WTC11 (cell line): ENCODE measurements at regions not wholly inside any gene's neighbourhood (a gene's known extent, or its start where the extent isn't known, plus 50 kb on each side); places are given as distances from the start of the nearest gene placed in this dataset.

ENCODE experiments used
- ATAC-seq: fragments of 200-7000 bp; cut with Tn5 transposase; 2 replicates; pipeline ENCODE4 v1.10.0; 2021; ENCODE audit warnings: mild to moderate bottlenecking, moderate library complexity
- CTCF ChIA-PET: fragments of 300-600 bp; sonication (Branson Sonifier 250); formaldehyde crosslinking; loops from one replicate; lab custom pipeline; 2021; ENCODE audit warnings: antibody characterized with exemption; lab: Charles Lee
- POLR2A ChIA-PET: fragments of 350-600 bp; sonication (Branson Sonifier 250); formaldehyde crosslinking; loops from one replicate; lab custom pipeline; 2021; ENCODE audit warnings: antibody characterized with exemption; lab: Charles Lee
- DNase-seq: peaks from one replicate; pipeline ENCODE4 v3.0.0; 2021; ENCODE audit warnings: low spot score
- H3K27ac Mint-ChIP-seq: 2 replicates; pipeline ENCODE4 v1.8.0; 2021; ENCODE audit warnings: mixed read lengths
- H3K27me3 Mint-ChIP-seq: 2 replicates; pipeline ENCODE4 v1.8.0; 2021; ENCODE audit warnings: low read depth, mild to moderate bottlenecking, moderate library complexity, mixed read lengths
- H3K36me3 Mint-ChIP-seq: 2 replicates; pipeline ENCODE4 v1.8.0; 2021; ENCODE audit warnings: mixed read lengths
- H3K4me1 Mint-ChIP-seq: 2 replicates; pipeline ENCODE4 v1.8.0; 2022; ENCODE audit warnings: mixed read lengths
- H3K4me3 Mint-ChIP-seq: 2 replicates; pipeline ENCODE4 v1.8.0; 2021; ENCODE audit warnings: mild to moderate bottlenecking, moderate library complexity, mixed read lengths
- H3K9me3 Mint-ChIP-seq: 2 replicates; pipeline ENCODE4 v1.8.0; 2021; ENCODE audit warnings: mixed read lengths
- AR ChIP-seq: fragments of 250-450 bp; sonication (Bioruptor Pico); IDR thresholded peaks from 2 replicates; pipeline ENCODE4 v1.9.0; 2021; ENCODE audit warnings: mild to moderate bottlenecking
- CBFB ChIP-seq: sonication (generic); formaldehyde crosslinking; IDR thresholded peaks from 2 replicates; pipeline ENCODE4 v1.8.1; 2022; ENCODE audit warnings: mild to moderate bottlenecking, low read depth, missing genetic modification reagents
- E2F4 ChIP-seq: sonication (generic); formaldehyde crosslinking; IDR thresholded peaks from 2 replicates; pipeline ENCODE4 v1.8.1; 2022; ENCODE audit warnings: low read depth, mild to moderate bottlenecking, moderate library complexity, missing genetic modification reagents, borderline replicate concordance
- ELF4 ChIP-seq: sonication (generic); formaldehyde crosslinking; IDR thresholded peaks from 2 replicates; pipeline ENCODE4 v1.8.1; 2022; ENCODE audit warnings: low read depth, mild to moderate bottlenecking, moderate library complexity, missing genetic modification reagents
- EMX1 ChIP-seq: fragments of 250-450 bp; sonication (Bioruptor Pico); IDR thresholded peaks from 2 replicates; pipeline ENCODE4 v1.8.0; 2021; ENCODE audit warnings: mild to moderate bottlenecking
- FOXP1 ChIP-seq: sonication (generic); formaldehyde crosslinking; IDR thresholded peaks from 2 replicates; pipeline ENCODE4 v1.8.0; 2022; ENCODE audit warnings: missing genetic modification reagents, mild to moderate bottlenecking, moderate library complexity, borderline replicate concordance
- JUN ChIP-seq: sonication (generic); formaldehyde crosslinking; IDR thresholded peaks from 2 replicates; pipeline ENCODE4 v1.8.0; 2023; ENCODE audit warnings: mild to moderate bottlenecking, missing genetic modification reagents
- MLX ChIP-seq: sonication (generic); formaldehyde crosslinking; IDR thresholded peaks from 2 replicates; pipeline ENCODE4 v1.8.1; 2023; ENCODE audit warnings: mild to moderate bottlenecking, missing genetic modification reagents, moderate library complexity
- MYBL2 ChIP-seq: sonication (generic); formaldehyde crosslinking; IDR thresholded peaks from 2 replicates; pipeline ENCODE4 v1.8.1; 2023; ENCODE audit warnings: mild to moderate bottlenecking, moderate library complexity, missing genetic modification reagents
- NR1H2 ChIP-seq: sonication (generic); formaldehyde crosslinking; IDR thresholded peaks from 2 replicates; pipeline ENCODE4 v1.9.0; 2021; ENCODE audit warnings: mild to moderate bottlenecking, moderate library complexity, missing genetic modification reagents
- PREB ChIP-seq: sonication (generic); formaldehyde crosslinking; IDR thresholded peaks from 2 replicates; pipeline ENCODE4 v1.8.1; 2022; ENCODE audit warnings: mild to moderate bottlenecking, missing genetic modification reagents, moderate library complexity, borderline replicate concordance
- RORB ChIP-seq: fragments of 250-450 bp; sonication (Bioruptor Pico); IDR thresholded peaks from 2 replicates; pipeline ENCODE4 v1.9.0; 2021; ENCODE audit warnings: mild to moderate bottlenecking
- SMAD3 ChIP-seq: sonication (generic); formaldehyde crosslinking; IDR thresholded peaks from 2 replicates; pipeline ENCODE4 v1.8.0; 2022; ENCODE audit warnings: missing genetic modification reagents, mild to moderate bottlenecking, borderline replicate concordance
- SP1 ChIP-seq: sonication (generic); formaldehyde crosslinking; conservative IDR thresholded peaks from 2 replicates; pipeline ENCODE4 v1.8.1; 2022; ENCODE audit warnings: missing genetic modification reagents
- TCF7 ChIP-seq: sonication (generic); formaldehyde crosslinking; IDR thresholded peaks from 2 replicates; pipeline ENCODE4 v1.8.0; 2022; ENCODE audit warnings: mild to moderate bottlenecking, low read depth, missing genetic modification reagents, moderate library complexity
- TP53 ChIP-seq: sonication (generic); formaldehyde crosslinking; IDR thresholded peaks from 2 replicates; pipeline ENCODE4 v1.8.1; 2023; ENCODE audit warnings: mild to moderate bottlenecking, missing genetic modification reagents
- ZBTB21 ChIP-seq: sonication (generic); formaldehyde crosslinking; IDR thresholded peaks from 2 replicates; pipeline ENCODE4 v1.8.1; 2023; ENCODE audit warnings: mild to moderate bottlenecking, missing genetic modification reagents, borderline replicate concordance
- ZBTB43 ChIP-seq: sonication (generic); formaldehyde crosslinking; IDR thresholded peaks from 2 replicates; pipeline ENCODE4 v1.8.1; 2023; ENCODE audit warnings: mild to moderate bottlenecking, missing genetic modification reagents
- ZNF121 ChIP-seq: sonication (generic); formaldehyde crosslinking; IDR thresholded peaks from 2 replicates; pipeline ENCODE4 v1.8.0; 2023; ENCODE audit warnings: missing genetic modification reagents
- ZNF423 ChIP-seq: fragments of 250-450 bp; sonication (Bioruptor Pico); IDR thresholded peaks from 2 replicates; pipeline ENCODE4 v2.1.2; 2022; ENCODE audit warnings: mild to moderate bottlenecking, moderate library complexity

GRCh38 chr11:92819830-92820229 is 149.6 kb upstream of the MTNR1B start:
- TF ChIP-seq NR1H2 (CRISPR knock-in tag) = no peak
- TF ChIP-seq ZBTB43 = no peak
- TF ChIP-seq RORB (CRISPR knock-in tag) = no peak
- TF ChIP-seq ZNF423 (CRISPR knock-in tag) = no peak
- no peak for TF ChIP-seq TCF7 (CRISPR knock-in tag)
- TF ChIP-seq JUN (CRISPR knock-in tag) = no peak
- TF ChIP-seq SP1 (CRISPR knock-in tag) = no peak
- no peak for TF ChIP-seq ELF4 (CRISPR knock-in tag)
- TF ChIP-seq EMX1 (CRISPR knock-in tag) = no peak
- no peak for TF ChIP-seq TP53 (CRISPR knock-in tag)
- TF ChIP-seq CBFB (CRISPR knock-in tag) = no peak
- no peak for TF ChIP-seq MYBL2 (CRISPR knock-in tag)
- no peak for TF ChIP-seq ZBTB21 (CRISPR knock-in tag)
- no peak for TF ChIP-seq ZNF121 (CRISPR knock-in tag)
- no peak for TF ChIP-seq AR
- no peak for TF ChIP-seq PREB (CRISPR knock-in tag)
- no peak for TF ChIP-seq SMAD3 (CRISPR knock-in tag)
- Mint-ChIP-seq H3K36me3 (peaks cover 6% of the 10 kb centered on the region; the same call in 1 of the 2 replicates), H3K27ac (no peak overlapping the region), H3K4me1 (0 out of 2 replicates have a peak, but pooled peaks cover 6% of the 10 kb centered on the region), H3K4me3 (no peak overlapping the region), H3K27me3 (no peaks in the 10 kb centered on the region; the same call in 1 of the 2 replicates), H3K9me3 (peaks cover 7% of the 10 kb centered on the region)
- ChIA-PET CTCF (no interaction called here), POLR2A (no interaction called here)
- no peak for DNase-seq
- no peak for ATAC-seq

- no peak overlapping the region for H3K4me3 Mint-ChIP-seq
- TF ChIP-seq E2F4 (CRISPR knock-in tag) = no peak
- no peak for TF ChIP-seq FOXP1 (CRISPR knock-in tag)
- TF ChIP-seq MLX (CRISPR knock-in tag) = no peak
- TF ChIP-seq ZNF121 (CRISPR knock-in tag) = no peak
- TF ChIP-seq TCF7 (CRISPR knock-in tag) = no peak
- H3K4me1 Mint-ChIP-seq = 0 out of 2 replicates have a peak, but pooled peaks cover 6% of the 10 kb centered on the region
- ChIA-PET POLR2A (no interaction called here), CTCF (interaction anchor here (0.5 kb wide), 1 partner anchor 38 kb away, joined by 4 read pairs; no protein-coding TSS in a partner anchor)
- H3K36me3 Mint-ChIP-seq = peaks cover 2% of the 10 kb centered on the region; the same call in 1 of the 2 replicates
- peak; percentile 65 for ATAC-seq
- peaks cover 1% of the 10 kb centered on the region for H3K9me3 Mint-ChIP-seq
- DNase-seq = no peak
- no peaks in the 10 kb centered on the region; the same call in 1 of the 2 replicates for H3K27me3 Mint-ChIP-seq
- no peak overlapping the region for H3K27ac Mint-ChIP-seq
Measured at GRCh38 chr11:92820860-92821259, 148.6 kb upstream of the MTNR1B start.
